NCI-H446 treated with DMSO at 0.1 percent for 48 hours (cell line): ENCODE measurements at regions not wholly inside any gene's neighbourhood (a gene's known extent, or its start where the extent isn't known, plus 50 kb on each side); places are given as distances from the start of the nearest gene placed in this dataset.

Source experiments
- DNase-seq: peaks from one replicate; lab custom pipeline; 2025; lab: John Stamatoyannopoulos, UW

- no peak for DNase-seq
Observed at GRCh38 chr3:72432246-72432645, 416.0 kb downstream of the SHQ1 start.

GRCh38 chr3:72429589-72430353 lies 418.5 kb downstream of the SHQ1 start:
- DNase-seq = no peak

- DNase-seq = no peak
Observed at GRCh38 chr3:72428803-72429202, 419.4 kb downstream of the SHQ1 start.

- no peak for DNase-seq
Observed at GRCh38 chr3:72427624-72428023, 420.6 kb downstream of the SHQ1 start.

GRCh38 chr3:72426618-72427397 lies 421.4 kb downstream of the SHQ1 start:
- no peak for DNase-seq

GRCh38 chr3:72423643-72424042 lies 424.6 kb downstream of the SHQ1 start:
- no peak for DNase-seq

GRCh38 chr3:72421786-72422185 lies 426.5 kb downstream of the SHQ1 start:
- DNase-seq = no peak

- no peak for DNase-seq
Observed at GRCh38 chr3:72421126-72421525, 427.1 kb downstream of the SHQ1 start.

- DNase-seq = no peak
Observed at GRCh38 chr3:72418856-72419255, 429.4 kb downstream of the SHQ1 start.

GRCh38 chr3:72418244-72418643 lies 430.0 kb downstream of the SHQ1 start:
- DNase-seq = no peak

- no peak for DNase-seq
Observed at GRCh38 chr3:72414481-72415016, 433.7 kb downstream of the SHQ1 start.

- no peak for DNase-seq
Observed at GRCh38 chr3:72413228-72413627, 435.0 kb downstream of the SHQ1 start.

GRCh38 chr3:72412340-72412956 lies 435.8 kb downstream of the SHQ1 start:
- DNase-seq = no peak

- DNase-seq = no peak
Observed at GRCh38 chr3:72411843-72412242, 436.4 kb downstream of the SHQ1 start.

GRCh38 chr3:72411126-72411525 lies 437.1 kb downstream of the SHQ1 start:
- DNase-seq = no peak

GRCh38 chr3:72408983-72409779 lies 439.1 kb downstream of the SHQ1 start:
- no peak for DNase-seq

GRCh38 chr3:72407766-72408165 lies 440.5 kb downstream of the SHQ1 start:
- no peak for DNase-seq

GRCh38 chr3:72405943-72406566 lies 442.2 kb downstream of the SHQ1 start:
- DNase-seq = no peak

GRCh38 chr3:72401005-72401545 lies 447.2 kb downstream of the SHQ1 start:
- no peak for DNase-seq

GRCh38 chr3:72398781-72399180 lies 449.5 kb downstream of the SHQ1 start:
- no peak for DNase-seq

- no peak for DNase-seq
Observed at GRCh38 chr3:72397586-72397985, 450.7 kb downstream of the SHQ1 start.
